ENCODE measurements at regions not wholly inside any gene's neighbourhood (a gene's known extent, or its start where the extent isn't known, plus 50 kb on each side); places are given as distances from the start of the nearest gene placed in this dataset.

- in situ Hi-C loops (cut with MboI) (no loop called here), intact Hi-C loops (cut with micrococcal nuclease) (loop anchor here (5.0 kb wide), 2 partner anchors 156 to 374 kb away; no protein-coding TSS in a partner anchor)
- no peaks in the 10 kb centered on the region for H3K27me3 ChIP-seq (ENCODE audit: control insufficient read depth in 2 of 2, insufficient read depth in 2 of 2, low read length in 2 of 2)
- H3K4me3 ChIP-seq = no peak overlapping the region
- ChIA-PET CTCF (ENCODE audit: low intra/inter-chr PET ratio) (interaction anchor here (0.7 to 0.9 kb wide), 3 partner anchors 46 to 1427 kb away, joined by 3 to 4 read pairs (median 3); no protein-coding TSS in a partner anchor), POLR2A (no interaction called here)
- DNase-seq (ENCODE audit: extremely low read depth in 1 of 4, low spot score in 3 of 4) (no peak), FAIRE-seq (no peak), ATAC-seq (peak; percentile 16; the same call in 1 of the 3 replicates)
- H3K9ac ChIP-seq (ENCODE audit: insufficient read depth in 1 of 2, low read depth in 2 of 2, low read length in 2 of 2) = no peak overlapping the region
- H3K36me3 ChIP-seq (ENCODE audit: control insufficient read depth, insufficient read depth, low read length) = no peaks in the 10 kb centered on the region
- no peaks in the 10 kb centered on the region for H3K9me1 ChIP-seq (ENCODE audit: control insufficient read depth, insufficient read depth, low read length)
- 0% methylated on average over 3 of the region's 3 CpGs for WGBS (ENCODE audit: insufficient coverage, low coverage, missing lambda C conversion rate)
- no peak overlapping the region for H3K4me2 ChIP-seq (ENCODE audit: insufficient read depth, low read length)
- H3K4me1 ChIP-seq (replicated peaks in 1 of 2; ENCODE audit: control insufficient read depth in 2 of 2, insufficient read depth in 2 of 2, low read length in 2 of 2) = no peaks in the 10 kb centered on the region
- H3K27ac ChIP-seq (ENCODE audit: extremely low read depth, low read depth, low read length) = no peak overlapping the region
- no peaks in the 10 kb centered on the region for H4K20me1 ChIP-seq (replicated peaks; ENCODE audit: control insufficient read depth, insufficient read depth, low read length)
- 0 out of 4 replicates have a peak, but pooled peaks of 1 of the 2 experiments have one; percentile 0 for TF ChIP-seq RAD21 (CRISPR knock-in tag; conservative IDR thresholded peaks at IDR 0.05 in 1 of 2, IDR thresholded peaks at IDR 0.05 in 1 of 2)
- TF ChIP-seq TOE1 (IDR thresholded peaks at IDR 0.05; ENCODE audit: borderline replicate concordance) = no peak
- TF ChIP-seq TOE1 (CRISPR knock-in tag; IDR thresholded peaks at IDR 0.05; ENCODE audit: borderline replicate concordance, low read depth) = no peak
- H2AFZ ChIP-seq (ENCODE audit: low read depth, low read length) = peak overlapping the region; percentile 52
- H3K9me3 ChIP-seq (replicated peaks; ENCODE audit: control insufficient read depth, insufficient read depth, low read depth, low read length) = no peaks in the 10 kb centered on the region
- no peaks in the 10 kb centered on the region for H3K79me2 ChIP-seq (ENCODE audit: control insufficient read depth, insufficient read depth, low read length)
- no TSS peak for BruUV-seq (replicated peaks)
Observed at GRCh38 chr10:32211046-32211363, 136.0 kb downstream of the EPC1 start.

GRCh38 chr10:32210306-32211045 is 136.5 kb downstream of the EPC1 start:
- Histone ChIP-seq H3K4me3 (no peak overlapping the region), H3K27me3 (ENCODE audit: control insufficient read depth in 2 of 2, insufficient read depth in 2 of 2, low read length in 2 of 2) (no peaks in the 10 kb centered on the region), H3K4me1 (replicated peaks in 1 of 2; ENCODE audit: control insufficient read depth in 2 of 2, insufficient read depth in 2 of 2, low read length in 2 of 2) (no peaks in the 10 kb centered on the region; a peak in 1 of 5 replicates), H3K79me2 (ENCODE audit: control insufficient read depth, insufficient read depth, low read length) (no peaks in the 10 kb centered on the region), H4K20me1 (replicated peaks; ENCODE audit: control insufficient read depth, insufficient read depth, low read length) (no peaks in the 10 kb centered on the region), H3K9me3 (replicated peaks; ENCODE audit: control insufficient read depth, insufficient read depth, low read depth, low read length) (no peaks in the 10 kb centered on the region), H2AFZ (ENCODE audit: low read depth, low read length) (peak overlapping the region; percentile 52), H3K9me1 (ENCODE audit: control insufficient read depth, insufficient read depth, low read length) (no peaks in the 10 kb centered on the region), H3K27ac (ENCODE audit: extremely low read depth, low read depth, low read length) (no peak overlapping the region), H3K36me3 (ENCODE audit: control insufficient read depth, insufficient read depth, low read length) (no peaks in the 10 kb centered on the region), H3K9ac (ENCODE audit: insufficient read depth in 1 of 2, low read depth in 2 of 2, low read length in 2 of 2) (no peak overlapping the region), H3K4me2 (ENCODE audit: insufficient read depth, low read length) (peak overlapping the region; percentile 20; the same call in 1 of the 2 replicates)
- BruUV-seq (replicated peaks) = no TSS peak
- ChIA-PET CTCF (ENCODE audit: low intra/inter-chr PET ratio) (interaction anchor here (0.7 to 0.9 kb wide), 4 partner anchors 46 to 1426 kb away, joined by 3 to 4 read pairs (median 3); no protein-coding TSS in a partner anchor), POLR2A (no interaction called here)
- in situ Hi-C loops (cut with MboI) (no loop called here), intact Hi-C loops (cut with micrococcal nuclease) (loop anchor here (5.0 kb wide), 2 partner anchors 157 to 373 kb away; no protein-coding TSS in a partner anchor)
- FAIRE-seq (peak; percentile 91), DNase-seq (ENCODE audit: extremely low read depth in 1 of 4, low spot score in 3 of 4) (peak; percentile 17 to 59 (median 38)), ATAC-seq (peak; percentile 87)
- 33% methylated on average over 18 of the region's 18 CpGs for WGBS (ENCODE audit: insufficient coverage, low coverage, missing lambda C conversion rate)
- no peak for TF ChIP-seq ZNF274 (IDR thresholded peaks at IDR 0.05; ENCODE audit: borderline replicate concordance, low read depth, low read length)
- TF ChIP-seq RHOXF2B (CRISPR knock-in tag; conservative IDR thresholded peaks at IDR 0.05) = no peak
- no peak for TF ChIP-seq HDAC1 (IDR thresholded peaks at IDR 0.05)
- TF ChIP-seq HSF4 (CRISPR knock-in tag; IDR thresholded peaks at IDR 0.05; ENCODE audit: borderline replicate concordance) = no peak
- no peak for TF ChIP-seq ZNF3 (CRISPR knock-in tag; IDR thresholded peaks at IDR 0.05)
- no peak for TF ChIP-seq HMGN3 (IDR thresholded peaks at IDR 0.05; ENCODE audit: borderline replicate concordance, extremely low read depth, insufficient read length, low read depth, low read length)
- 0 out of 2 replicates have a peak, but pooled peaks have one; percentile 23 for TF ChIP-seq ATF3 (IDR thresholded peaks at IDR 0.05)
- TF ChIP-seq ATF3 (CRISPR knock-in tag; conservative IDR thresholded peaks at IDR 0.05) = no peak
- no peak for TF ChIP-seq SRSF7 (optimal IDR thresholded peaks at IDR 0.05; ENCODE audit: low read depth, low read length)
- TF ChIP-seq RB1 (IDR thresholded peaks at IDR 0.05; ENCODE audit: low read depth) = no peak
- TF ChIP-seq DPF2 (IDR thresholded peaks at IDR 0.05) = peak; percentile 31; the same call in 1 of the 2 replicates
- no peak for TF ChIP-seq SNRNP70 (optimal IDR thresholded peaks at IDR 0.05; ENCODE audit: low read depth, low read length)

Measured in K562 (cell line).